Esophagus muscularis mucosa (tissue), 4 donors: ENCODE measurements at regions not wholly inside any gene's neighbourhood (a gene's known extent, or its start where the extent isn't known, plus 50 kb on each side); places are given as distances from the start of the nearest gene placed in this dataset.

Experiments used
- EP300 ChIP-seq: sonication (generic); formaldehyde crosslinking; IDR thresholded peaks from one replicate; pipeline ENCODE4 v1.6.1; 2017; ENCODE audit warnings: antibody characterized with exemption
- POLR2A ChIP-seq: fragments of 450-650 bp; IDR thresholded peaks from one replicate; pipeline ENCODE4 v1.6.1; 2017; ENCODE audit warnings: antibody characterized with exemption, moderate library complexity, mild to moderate bottlenecking, low read depth
- POLR2AphosphoS5 ChIP-seq, 2 donors: sonication (generic); formaldehyde crosslinking; IDR thresholded peaks; one replicate each; pipeline ENCODE4 v1.6.1; 2017; ENCODE audit warnings: antibody characterized with exemption in 2 of 2
- TF ChIP-seq, protein P1 (sequence below), 3 experiments: fragments of 200-600 bp in 2 of 3; fragments of 450-650 bp in 1 of 3; sonication (generic) in 2 of 3; IDR thresholded peaks; one replicate each; pipeline ENCODE4 v1.5.1; 2017 to 2019; ENCODE audit warnings: antibody characterized with exemption in 3 of 3, mild to moderate bottlenecking in 2 of 3, moderate library complexity in 1 of 3

DNA sequence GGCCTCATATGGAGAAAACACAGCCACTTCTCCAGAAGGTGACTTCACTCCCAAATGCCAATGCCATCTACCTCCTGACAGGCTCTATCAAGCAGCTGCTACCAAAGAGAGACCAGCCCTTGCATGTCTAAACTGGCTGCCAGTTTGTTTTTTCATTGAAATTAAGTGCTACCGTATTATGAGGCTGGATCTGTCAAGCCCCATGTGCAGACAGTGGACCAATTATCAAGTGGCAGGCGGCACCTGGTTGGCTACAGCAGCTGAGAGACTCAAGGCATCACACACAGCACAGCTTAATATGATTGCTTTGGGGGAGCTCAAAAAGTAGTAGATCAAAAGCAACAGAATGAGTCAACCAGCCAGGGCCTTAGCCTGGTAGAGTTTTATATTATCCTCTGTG lies 1293.0 kb upstream of the TENM4 start:
- no peak for TF ChIP-seq EP300
- TF ChIP-seq, protein P1, sequence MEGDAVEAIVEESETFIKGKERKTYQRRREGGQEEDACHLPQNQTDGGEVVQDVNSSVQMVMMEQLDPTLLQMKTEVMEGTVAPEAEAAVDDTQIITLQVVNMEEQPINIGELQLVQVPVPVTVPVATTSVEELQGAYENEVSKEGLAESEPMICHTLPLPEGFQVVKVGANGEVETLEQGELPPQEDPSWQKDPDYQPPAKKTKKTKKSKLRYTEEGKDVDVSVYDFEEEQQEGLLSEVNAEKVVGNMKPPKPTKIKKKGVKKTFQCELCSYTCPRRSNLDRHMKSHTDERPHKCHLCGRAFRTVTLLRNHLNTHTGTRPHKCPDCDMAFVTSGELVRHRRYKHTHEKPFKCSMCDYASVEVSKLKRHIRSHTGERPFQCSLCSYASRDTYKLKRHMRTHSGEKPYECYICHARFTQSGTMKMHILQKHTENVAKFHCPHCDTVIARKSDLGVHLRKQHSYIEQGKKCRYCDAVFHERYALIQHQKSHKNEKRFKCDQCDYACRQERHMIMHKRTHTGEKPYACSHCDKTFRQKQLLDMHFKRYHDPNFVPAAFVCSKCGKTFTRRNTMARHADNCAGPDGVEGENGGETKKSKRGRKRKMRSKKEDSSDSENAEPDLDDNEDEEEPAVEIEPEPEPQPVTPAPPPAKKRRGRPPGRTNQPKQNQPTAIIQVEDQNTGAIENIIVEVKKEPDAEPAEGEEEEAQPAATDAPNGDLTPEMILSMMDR (IDR thresholded peaks at IDR 0.05) = no peak
- no peak for TF ChIP-seq POLR2AphosphoS5 (IDR thresholded peaks at IDR 0.05)
- TF ChIP-seq POLR2A = no peak
